H9 (cell line): ENCODE measurements at regions not wholly inside any gene's neighbourhood (a gene's known extent, or its start where the extent isn't known, plus 50 kb on each side); places are given as distances from the start of the nearest gene placed in this dataset.

Source experiments
- DNase-seq: peaks from one replicate; pipeline ENCODE4 v3.0.0-alpha.2; 2017
- H2AFZ ChIP-seq: one replicate; pipeline ENCODE4 v1.6.1; 2013; ENCODE audit warnings: mild to moderate bottlenecking, low read length, control low read depth, moderate library complexity
- H2AK5ac ChIP-seq: 2 replicates; pipeline ENCODE4 v1.6.1; 2013; ENCODE audit warnings: low read length, control low read depth, mixed read lengths; ENCODE audit not compliant: insufficient read length
- H2BK120ac ChIP-seq: one replicate; pipeline ENCODE4 v1.6.1; 2013; ENCODE audit warnings: low read depth, mild to moderate bottlenecking, low read length, control low read depth, inconsistent platforms; ENCODE audit not compliant: poor library complexity, severe bottlenecking
- H2BK12ac ChIP-seq: 2 replicates; pipeline ENCODE4 v1.6.1; 2013; ENCODE audit warnings: low read length, control low read depth, mixed read lengths, low read depth; ENCODE audit not compliant: insufficient read length
- H2BK15ac ChIP-seq: 2 replicates; pipeline ENCODE4 v1.6.1; 2013; ENCODE audit warnings: low read depth, low read length, control low read depth
- H2BK20ac ChIP-seq: one replicate; pipeline ENCODE4 v1.6.1; 2013; ENCODE audit warnings: low read depth, mild to moderate bottlenecking, low read length, control low read depth, inconsistent platforms; ENCODE audit not compliant: poor library complexity, severe bottlenecking
- H2BK5ac ChIP-seq: 2 replicates; pipeline ENCODE4 v1.6.1; 2013; ENCODE audit warnings: low read length, control low read depth, mixed read lengths; ENCODE audit not compliant: insufficient read length
- H3K14ac ChIP-seq: 2 replicates; pipeline ENCODE4 v1.6.1; 2013; ENCODE audit warnings: low read length, control low read depth; ENCODE audit not compliant: insufficient read depth
- H3K18ac ChIP-seq: 2 replicates; pipeline ENCODE4 v1.6.1; 2013; ENCODE audit warnings: low read depth, mild to moderate bottlenecking, mixed read lengths, low read length, control low read depth; ENCODE audit not compliant: insufficient read length
- H3K23ac ChIP-seq: 2 replicates; pipeline ENCODE4 v1.6.1; 2013; ENCODE audit warnings: low read length, control low read depth, mixed read lengths, low read depth; ENCODE audit not compliant: insufficient read length
- H3K23me2 ChIP-seq: 2 replicates; pipeline ENCODE4 v1.6.1; 2013; ENCODE audit warnings: low read depth, mild to moderate bottlenecking, mixed read lengths, low read length, control low read depth; ENCODE audit not compliant: insufficient read length, poor library complexity, severe bottlenecking
- H3K27ac ChIP-seq: 2 replicates; pipeline ENCODE4 v1.5.1; 2013; ENCODE audit warnings: low read length, control low read depth, mixed read lengths, low read depth; ENCODE audit not compliant: insufficient read length
- H3K27me3 ChIP-seq: 2 replicates; pipeline ENCODE4 v1.6.1; 2013; ENCODE audit warnings: low read length, control low read depth, inconsistent platforms; ENCODE audit not compliant: insufficient read depth
- H3K4ac ChIP-seq: 2 replicates; pipeline ENCODE4 v1.6.1; 2013; ENCODE audit warnings: low read depth, mild to moderate bottlenecking, control low read depth, inconsistent platforms, low read length, moderate library complexity
- H3K4me1 ChIP-seq: 2 replicates; pipeline ENCODE4 v1.6.1; 2013; ENCODE audit warnings: low read length, control low read depth, inconsistent platforms; ENCODE audit not compliant: insufficient read depth
- H3K4me2 ChIP-seq: 2 replicates; pipeline ENCODE4 v1.6.1; 2013; ENCODE audit warnings: low read length, control low read depth, mixed read lengths; ENCODE audit not compliant: insufficient read length, insufficient read depth
- H3K56ac ChIP-seq: 2 replicates; pipeline ENCODE4 v1.6.1; 2013; ENCODE audit warnings: low read depth, mild to moderate bottlenecking, mixed read lengths, low read length, control low read depth; ENCODE audit not compliant: insufficient read length
- H3K79me1 ChIP-seq: 2 replicates; pipeline ENCODE4 v1.6.1; 2013; ENCODE audit warnings: low read depth, mild to moderate bottlenecking, moderate library complexity, low read length, control low read depth, inconsistent platforms; ENCODE audit not compliant: insufficient read depth, poor library complexity, severe bottlenecking
- H3K79me2 ChIP-seq: 2 replicates; pipeline ENCODE4 v1.6.1; 2013; ENCODE audit warnings: low read length, control low read depth, inconsistent platforms; ENCODE audit not compliant: insufficient read depth
- H3K9ac ChIP-seq: 2 replicates; pipeline ENCODE4 v1.6.1; 2013; ENCODE audit warnings: low read length, control low read depth, mixed read lengths; ENCODE audit not compliant: insufficient read length; ENCODE audit errors: extremely low read depth
- H3K9me3 ChIP-seq: one replicate; pipeline ENCODE4 v1.6.1; 2013; ENCODE audit warnings: low read depth, low read length, inconsistent platforms; ENCODE audit not compliant: control insufficient read depth
- H3T11ph ChIP-seq: one replicate; pipeline ENCODE4 v1.6.1; 2013; ENCODE audit warnings: mild to moderate bottlenecking, low read length, control low read depth, inconsistent platforms
- H4K20me1 ChIP-seq: one replicate; pipeline ENCODE4 v1.6.1; 2013; ENCODE audit not compliant: control insufficient read depth, insufficient read length, insufficient read depth
- H4K5ac ChIP-seq: 2 replicates; pipeline ENCODE4 v1.6.1; 2013; ENCODE audit warnings: low read depth, mild to moderate bottlenecking, mixed read lengths, low read length, control low read depth; ENCODE audit not compliant: insufficient read length
- H4K8ac ChIP-seq: replicated peaks from 2 replicates; pipeline ENCODE4 v1.6.1; 2013; ENCODE audit warnings: low read length, control low read depth, mixed read lengths, low read depth; ENCODE audit not compliant: insufficient read length
- H4K91ac ChIP-seq: 2 replicates; pipeline ENCODE4 v1.6.1; 2013; ENCODE audit warnings: low read depth, mild to moderate bottlenecking, moderate library complexity, mixed read lengths, low read length, control low read depth; ENCODE audit not compliant: insufficient read length
- H3K27ac Mint-ChIP-seq, 3 experiments: 2 replicates in 2 of 3; 3 replicates in 1 of 3; pipeline ENCODE4 v1.8.0; 2020 to 2021; ENCODE audit warnings: mixed read lengths in 3 of 3, mild to moderate bottlenecking in 1 of 3, moderate library complexity in 1 of 3
- H3K27me3 Mint-ChIP-seq: 2 replicates; pipeline ENCODE4 v1.8.0; 2021; ENCODE audit warnings: low read depth, mild to moderate bottlenecking, moderate library complexity, mixed read lengths
- H3K36me3 Mint-ChIP-seq, 3 experiments: 2 replicates in 2 of 3; 3 replicates in 1 of 3; pipeline ENCODE4 v1.8.0; 2020 to 2021; ENCODE audit warnings: low read depth in 3 of 3, mixed read lengths in 3 of 3; ENCODE audit not compliant: insufficient read depth in 1 of 3
- H3K4me1 Mint-ChIP-seq, 2 experiments: 2 replicates each; pipeline ENCODE4 v1.8.0; 2020; ENCODE audit warnings: mixed read lengths in 2 of 2
- H3K4me3 Mint-ChIP-seq, 2 experiments: 2 replicates in 1 of 2; 3 replicates in 1 of 2; pipeline ENCODE4 v1.8.0; 2020 to 2021; ENCODE audit warnings: mild to moderate bottlenecking in 2 of 2, mixed read lengths in 2 of 2, moderate library complexity in 1 of 2
- H3K9me3 Mint-ChIP-seq, 2 experiments: 2 replicates in 1 of 2; 3 replicates in 1 of 2; pipeline ENCODE4 v1.8.0; 2020; ENCODE audit warnings: mild to moderate bottlenecking in 2 of 2, mixed read lengths in 2 of 2, moderate library complexity in 1 of 2
- WGBS: extraction: QIAGEN DNeasy Blood & Tissue Kit; methylation state at CpG from one replicate; pipeline ENCODE4 v1.1.7; 2013; ENCODE audit warnings: missing lambda C conversion rate, low lambda C conversion rate, mixed read lengths; ENCODE audit not compliant: insufficient read length; ENCODE audit errors: extremely low coverage; 5-methylcytosine and 5-hydroxymethylcytosine counted together
- TF ChIP-seq, protein P1 (sequence below): fragments of 200-600 bp; sonication (generic); conservative IDR thresholded peaks from 3 replicates; pipeline ENCODE4 v1.8.0; 2021; ENCODE audit warnings: antibody characterized with exemption, mild to moderate bottlenecking

GRCh38 chr2:52929412-52929811 lies 838.2 kb upstream of the CHAC2 start:
- H3K9me3 ChIP-seq = peaks cover 8% of the 10 kb centered on the region
- H4K5ac ChIP-seq = no peak overlapping the region
- Mint-ChIP-seq H3K4me3 (no peak overlapping the region), H3K9me3 (peaks cover 26 to 29% of the 10 kb centered on the region in 2 experiments), H3K27ac (no peak overlapping the region), H3K36me3 (peaks cover 15 to 26% (median 23%) of the 10 kb centered on the region in 3 experiments), H3K4me1 (peaks cover 0 to 5% of the 10 kb centered on the region in 2 experiments; a peak in 2 of 4 replicates), H3K27me3 (no peaks in the 10 kb centered on the region)
- H3K4me1 ChIP-seq = no peaks in the 10 kb centered on the region
- no peak overlapping the region for H2BK20ac ChIP-seq
- H4K91ac ChIP-seq = no peak overlapping the region
- H2AK5ac ChIP-seq = no peak overlapping the region
- no peak overlapping the region for H3K14ac ChIP-seq
- no peak overlapping the region for H3K18ac ChIP-seq
- no peaks in the 10 kb centered on the region for H4K20me1 ChIP-seq
- H3K4ac ChIP-seq = no peak overlapping the region
- DNase-seq = no peak
- WGBS = no CpG with 5 or more reads among the region's 4 CpGs
- no peak overlapping the region for H3K4me2 ChIP-seq
- no peak overlapping the region for H3T11ph ChIP-seq
- H3K23ac ChIP-seq = no peak overlapping the region
- no peaks in the 10 kb centered on the region for H3K79me2 ChIP-seq
- no peak overlapping the region for H2AFZ ChIP-seq
- no peak overlapping the region for H2BK15ac ChIP-seq
- H2BK12ac ChIP-seq = no peak overlapping the region
- no peaks in the 10 kb centered on the region for H3K23me2 ChIP-seq
- no peak overlapping the region for H3K56ac ChIP-seq
- H3K27me3 ChIP-seq = no peaks in the 10 kb centered on the region
- no peak overlapping the region for H3K27ac ChIP-seq
- no peak overlapping the region for H3K9ac ChIP-seq
- no peak overlapping the region for H4K8ac ChIP-seq
- H2BK120ac ChIP-seq = no peak overlapping the region
- H2BK5ac ChIP-seq = no peak overlapping the region
- TF ChIP-seq, protein P1, sequence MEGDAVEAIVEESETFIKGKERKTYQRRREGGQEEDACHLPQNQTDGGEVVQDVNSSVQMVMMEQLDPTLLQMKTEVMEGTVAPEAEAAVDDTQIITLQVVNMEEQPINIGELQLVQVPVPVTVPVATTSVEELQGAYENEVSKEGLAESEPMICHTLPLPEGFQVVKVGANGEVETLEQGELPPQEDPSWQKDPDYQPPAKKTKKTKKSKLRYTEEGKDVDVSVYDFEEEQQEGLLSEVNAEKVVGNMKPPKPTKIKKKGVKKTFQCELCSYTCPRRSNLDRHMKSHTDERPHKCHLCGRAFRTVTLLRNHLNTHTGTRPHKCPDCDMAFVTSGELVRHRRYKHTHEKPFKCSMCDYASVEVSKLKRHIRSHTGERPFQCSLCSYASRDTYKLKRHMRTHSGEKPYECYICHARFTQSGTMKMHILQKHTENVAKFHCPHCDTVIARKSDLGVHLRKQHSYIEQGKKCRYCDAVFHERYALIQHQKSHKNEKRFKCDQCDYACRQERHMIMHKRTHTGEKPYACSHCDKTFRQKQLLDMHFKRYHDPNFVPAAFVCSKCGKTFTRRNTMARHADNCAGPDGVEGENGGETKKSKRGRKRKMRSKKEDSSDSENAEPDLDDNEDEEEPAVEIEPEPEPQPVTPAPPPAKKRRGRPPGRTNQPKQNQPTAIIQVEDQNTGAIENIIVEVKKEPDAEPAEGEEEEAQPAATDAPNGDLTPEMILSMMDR = no peak
- no peaks in the 10 kb centered on the region for H3K79me1 ChIP-seq
